HL-60 (cell line): ENCODE measurements at regions not wholly inside any gene's neighbourhood (a gene's known extent, or its start where the extent isn't known, plus 50 kb on each side); places are given as distances from the start of the nearest gene placed in this dataset.
"Not testable (repeated sequence)": the region's sequence is repeated elsewhere in the genome, so short reads cannot be mapped to it uniquely, and the experiment has no call there.

Experiments used
- DNase-seq, 2 experiments: peaks; one replicate each; pipeline ENCODE4 v3.0.0-alpha.2; 2010 to 2020; ENCODE audit warnings: low read depth in 1 of 2, low spot score in 1 of 2
- H3K27ac ChIP-seq: fragments of 250-450 bp; sonication (Bioruptor Pico); replicated peaks from 2 replicates; pipeline ENCODE4 v1.5.1; 2020; ENCODE audit warnings: mild to moderate bottlenecking, moderate library complexity
- H3K27me3 ChIP-seq: fragments of 250-450 bp; sonication (Bioruptor Pico); 2 replicates; pipeline ENCODE4 v1.5.1; 2021; ENCODE audit warnings: mild to moderate bottlenecking, moderate library complexity; ENCODE audit not compliant: insufficient read depth, poor library complexity, severe bottlenecking
- H3K4me3 ChIP-seq: replicated peaks from 2 replicates; pipeline ENCODE4 v1.5.1; 2011; ENCODE audit warnings: mild to moderate bottlenecking, control low read depth, low read length; ENCODE audit not compliant: insufficient read depth
- CTCF ChIP-seq: IDR thresholded peaks from one replicate; pipeline ENCODE4 v1.5.1; 2011; ENCODE audit warnings: low read length, control low read depth, inconsistent platforms; ENCODE audit not compliant: insufficient read depth
- GABPA ChIP-seq: IDR thresholded peaks from 2 replicates; pipeline ENCODE4 v1.6.1; 2012; ENCODE audit warnings: low read depth
- POLR2AphosphoS5 ChIP-seq: IDR thresholded peaks from 2 replicates; pipeline ENCODE4 v1.6.1; 2012; ENCODE audit warnings: low read depth
- REST ChIP-seq: IDR thresholded peaks from 2 replicates; pipeline ENCODE4 v1.6.1; 2012; ENCODE audit warnings: low read depth; ENCODE audit not compliant: insufficient replicate concordance
- SPI1 ChIP-seq: IDR thresholded peaks from 2 replicates; pipeline ENCODE4 v1.6.1; 2012; ENCODE audit warnings: low read depth, mild to moderate bottlenecking, borderline replicate concordance

DNA sequence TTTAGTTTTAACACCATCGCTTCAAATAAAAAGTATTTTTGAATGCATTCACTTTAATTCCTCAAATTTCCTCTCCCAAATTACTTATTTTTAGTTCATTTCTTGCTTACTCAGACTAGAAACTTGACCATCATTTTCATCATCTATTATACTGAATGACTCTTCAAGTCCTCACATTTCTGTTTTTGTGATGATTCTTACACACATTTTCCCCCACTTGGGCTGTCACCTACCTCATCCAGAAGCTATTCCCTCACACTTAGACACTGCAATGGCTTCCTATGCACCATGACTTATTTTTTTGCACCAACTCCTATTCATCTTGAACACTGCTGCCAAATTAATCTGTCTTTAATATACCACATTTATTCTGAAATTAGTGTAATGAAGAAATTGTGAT, 239.6 kb upstream of the DUSP10 start:
- TF ChIP-seq CTCF, result no peak
- TF ChIP-seq REST, result no peak
- TF ChIP-seq POLR2AphosphoS5, result no peak
- TF ChIP-seq SPI1, result no peak
- TF ChIP-seq GABPA, result no peak
- Histone ChIP-seq H3K27ac (no peak overlapping the region), H3K4me3 (no peak overlapping the region), H3K27me3 (no peaks in the 10 kb centered on the region)
- DNase-seq, result no peak

DNA sequence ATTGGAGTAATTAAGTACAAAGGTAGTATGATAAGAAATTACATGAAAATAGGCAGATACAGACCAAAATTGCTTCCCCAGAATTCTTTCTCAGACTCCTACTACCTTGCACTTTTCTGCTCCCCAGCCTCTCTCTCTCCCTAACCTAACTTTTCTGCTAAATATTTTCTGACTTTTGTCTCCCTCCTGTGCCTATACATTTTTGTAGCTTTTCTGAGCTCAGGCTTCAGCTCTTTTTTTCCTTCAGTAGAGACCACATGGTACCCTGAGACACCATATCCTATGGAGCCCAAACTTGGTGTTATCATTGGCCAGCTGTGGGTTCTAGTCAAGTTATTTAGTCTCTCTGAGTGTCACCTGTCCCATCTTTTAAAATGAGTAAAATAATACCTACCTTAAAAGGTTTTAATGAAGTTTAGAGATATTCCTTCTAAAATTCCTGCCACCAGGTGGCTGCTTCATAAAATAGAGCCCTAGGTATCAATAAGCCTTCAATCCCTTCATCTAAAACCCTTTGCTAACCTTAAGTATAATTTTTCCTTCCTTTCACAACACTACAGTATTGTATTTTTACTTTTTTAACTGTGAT, 237.6 kb upstream of the DUSP10 start:
- H3K27ac ChIP-seq, result no peak overlapping the region
- no peaks in the 10 kb centered on the region for H3K27me3 ChIP-seq
- no peak overlapping the region for H3K4me3 ChIP-seq
- TF ChIP-seq SPI1 (no peak), POLR2AphosphoS5 (no peak), REST (no peak), CTCF (no peak), GABPA (no peak)
- DNase-seq, result no peak

GRCh38 chr1:221978631-221979334, 236.9 kb upstream of the DUSP10 start:
- not testable (repeated sequence) for H3K27ac ChIP-seq, DNase-seq

DNA sequence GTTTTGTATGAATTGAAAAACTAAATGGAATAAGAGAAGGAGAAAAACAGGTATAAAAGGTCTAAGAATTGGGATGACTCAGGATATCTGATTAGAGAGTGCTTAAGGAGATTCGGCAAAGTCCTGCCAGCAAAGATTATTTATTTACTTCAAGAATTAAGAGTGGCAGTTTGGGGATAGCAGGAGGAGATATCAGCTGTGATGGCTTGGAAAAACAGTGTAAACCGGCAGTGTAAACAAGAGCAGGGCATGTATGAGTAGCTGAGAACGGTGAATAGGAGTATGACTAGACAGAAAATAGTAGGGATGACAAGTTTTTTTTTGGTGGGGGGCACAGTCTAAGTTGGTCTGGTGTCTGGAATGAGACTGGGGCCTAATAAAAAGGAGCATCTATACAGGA, 231.9 kb upstream of the DUSP10 start:
- not testable (repeated sequence) for H3K27me3 ChIP-seq, H3K27ac ChIP-seq, H3K4me3 ChIP-seq, DNase-seq

More at GRCh38 chr1:221978631-221979334, 236.9 kb upstream of the DUSP10 start:
- not testable (repeated sequence) for H3K4me3 ChIP-seq, H3K27me3 ChIP-seq
